Chondrocyte (in vitro differentiated cells): ENCODE measurements at regions not wholly inside any gene's neighbourhood (a gene's known extent, or its start where the extent isn't known, plus 50 kb on each side); places are given as distances from the start of the nearest gene placed in this dataset.

Source experiments
- DNase-seq: peaks from one replicate; pipeline ENCODE4 v3.0.0; 2021; ENCODE audit warnings: mixed read lengths, low spot score
- H3K27ac Mint-ChIP-seq: one replicate; pipeline ENCODE4 v1.8.0; 2021; ENCODE audit warnings: mild to moderate bottlenecking, moderate library complexity, mixed read lengths; ENCODE audit not compliant: unreplicated experiment
- H3K27me3 Mint-ChIP-seq: 2 replicates; pipeline ENCODE4 v1.8.0; 2021; ENCODE audit warnings: low read depth, mixed read lengths
- H3K36me3 Mint-ChIP-seq: 2 replicates; pipeline ENCODE4 v1.8.0; 2021; ENCODE audit warnings: low read depth, mixed read lengths
- H3K4me1 Mint-ChIP-seq: 2 replicates; pipeline ENCODE4 v1.8.0; 2021; ENCODE audit warnings: low read depth, mild to moderate bottlenecking, mixed read lengths
- H3K4me3 Mint-ChIP-seq: one replicate; pipeline ENCODE4 v1.8.0; 2021; ENCODE audit warnings: mild to moderate bottlenecking, moderate library complexity, mixed read lengths; ENCODE audit not compliant: unreplicated experiment
- H3K9me3 Mint-ChIP-seq: 2 replicates; pipeline ENCODE4 v1.8.0; 2021; ENCODE audit warnings: low read depth, mixed read lengths
- CTCF ChIP-seq: fragments of 200-600 bp; sonication (generic); IDR thresholded peaks from 2 replicates; pipeline ENCODE4 v1.5.0; 2021; ENCODE audit warnings: antibody characterized with exemption, mild to moderate bottlenecking, moderate library complexity

DNA sequence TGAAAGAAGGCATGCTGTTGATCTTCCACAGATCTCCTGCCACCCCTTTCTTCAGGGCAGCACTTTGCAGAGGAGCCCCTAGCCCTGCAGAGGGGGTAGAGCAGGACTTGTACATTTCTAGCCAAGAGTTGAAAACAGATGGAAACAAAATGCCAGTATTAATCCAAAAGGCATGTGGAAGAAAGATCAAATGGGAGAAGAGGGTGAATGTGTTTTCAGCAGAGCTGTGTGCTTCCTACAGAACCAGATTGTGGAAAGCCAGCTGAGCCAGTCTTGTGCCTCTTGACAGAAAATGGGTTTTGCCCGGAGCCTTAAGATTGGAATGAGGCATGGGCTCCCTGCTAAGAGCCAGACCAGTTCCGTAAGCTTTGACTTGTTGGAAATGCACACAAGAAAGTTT lies 105.2 kb upstream of the TSPAN2 start:
- DNase-seq, result no peak
- Mint-ChIP-seq H3K4me3 (no peak overlapping the region), H3K4me1 (peaks cover 44% of the 10 kb centered on the region), H3K36me3 (no peaks in the 10 kb centered on the region), H3K9me3 (no peaks in the 10 kb centered on the region), H3K27me3 (no peaks in the 10 kb centered on the region), H3K27ac (no peak overlapping the region)
- no peak for TF ChIP-seq CTCF

GRCh38 chr1:115193046-115193828 lies 103.9 kb upstream of the TSPAN2 start:
- Mint-ChIP-seq H3K27ac (no peak overlapping the region), H3K9me3 (no peaks in the 10 kb centered on the region), H3K36me3 (no peaks in the 10 kb centered on the region), H3K27me3 (no peaks in the 10 kb centered on the region), H3K4me3 (no peak overlapping the region), H3K4me1 (peaks cover 50% of the 10 kb centered on the region)
- no peak for DNase-seq
- TF ChIP-seq CTCF, result no peak

DNA sequence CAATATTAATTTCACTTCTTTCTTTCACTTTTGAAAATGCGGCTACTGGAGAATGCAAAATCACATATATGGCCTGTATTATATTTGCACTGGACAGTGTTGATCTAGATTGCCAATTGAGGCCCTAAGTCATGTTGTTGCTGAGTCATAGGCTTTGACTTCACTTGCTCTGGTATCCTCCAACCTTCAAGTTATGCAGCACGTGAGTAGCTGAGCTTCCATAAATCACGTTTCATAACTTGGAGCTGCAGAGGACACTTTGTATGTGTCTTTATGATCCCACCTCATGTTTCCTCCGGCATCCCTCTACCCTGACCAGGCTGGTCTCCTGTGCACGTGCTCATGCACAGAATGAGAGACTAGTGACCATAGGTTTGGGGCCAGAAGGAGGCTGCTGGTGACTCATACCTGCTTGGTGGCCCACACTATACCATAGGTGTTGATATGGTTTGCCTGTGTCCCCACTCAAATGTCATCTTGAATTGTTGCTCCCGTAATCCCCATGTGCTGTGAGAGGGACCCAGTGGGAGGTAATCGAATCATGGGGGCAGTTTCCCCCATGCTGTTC lies 103.0 kb upstream of the TSPAN2 start:
- DNase-seq, result no peak

DNA sequence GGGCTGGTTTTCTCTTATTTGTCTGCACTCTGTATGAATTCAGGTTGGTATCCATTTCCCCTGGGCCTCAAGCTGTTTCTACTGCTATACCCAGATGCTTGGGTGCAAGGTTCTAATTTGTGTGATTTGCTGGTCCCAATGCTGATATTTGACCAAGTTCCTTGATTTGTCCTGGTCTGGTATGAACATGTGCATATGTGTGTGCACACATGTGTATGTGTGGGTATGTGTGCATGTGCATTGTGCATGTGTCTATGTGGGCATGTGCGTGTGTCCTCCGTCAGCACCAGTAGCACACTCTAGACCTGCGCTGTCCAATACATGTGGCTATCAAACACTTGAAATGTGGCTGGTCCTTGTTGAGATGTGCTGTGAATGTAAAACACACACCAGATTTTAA lies 102.4 kb upstream of the TSPAN2 start:
- Mint-ChIP-seq H3K27ac (no peak overlapping the region), H3K27me3 (no peaks in the 10 kb centered on the region), H3K4me3 (no peak overlapping the region), H3K36me3 (no peaks in the 10 kb centered on the region), H3K9me3 (no peaks in the 10 kb centered on the region), H3K4me1 (peaks cover 52% of the 10 kb centered on the region)
- no peak for TF ChIP-seq CTCF
- no peak for DNase-seq

More for the DNA sequence above, 103.0 kb upstream of the TSPAN2 start:
- no peaks in the 10 kb centered on the region for H3K36me3 Mint-ChIP-seq
- H3K9me3 Mint-ChIP-seq, result no peaks in the 10 kb centered on the region
- H3K4me3 Mint-ChIP-seq, result no peak overlapping the region
- peak overlapping the region; percentile 12 for H3K27ac Mint-ChIP-seq
- no peak for TF ChIP-seq CTCF
- H3K4me1 Mint-ChIP-seq, result peaks cover 51% of the 10 kb centered on the region
- H3K27me3 Mint-ChIP-seq, result no peaks in the 10 kb centered on the region

DNA sequence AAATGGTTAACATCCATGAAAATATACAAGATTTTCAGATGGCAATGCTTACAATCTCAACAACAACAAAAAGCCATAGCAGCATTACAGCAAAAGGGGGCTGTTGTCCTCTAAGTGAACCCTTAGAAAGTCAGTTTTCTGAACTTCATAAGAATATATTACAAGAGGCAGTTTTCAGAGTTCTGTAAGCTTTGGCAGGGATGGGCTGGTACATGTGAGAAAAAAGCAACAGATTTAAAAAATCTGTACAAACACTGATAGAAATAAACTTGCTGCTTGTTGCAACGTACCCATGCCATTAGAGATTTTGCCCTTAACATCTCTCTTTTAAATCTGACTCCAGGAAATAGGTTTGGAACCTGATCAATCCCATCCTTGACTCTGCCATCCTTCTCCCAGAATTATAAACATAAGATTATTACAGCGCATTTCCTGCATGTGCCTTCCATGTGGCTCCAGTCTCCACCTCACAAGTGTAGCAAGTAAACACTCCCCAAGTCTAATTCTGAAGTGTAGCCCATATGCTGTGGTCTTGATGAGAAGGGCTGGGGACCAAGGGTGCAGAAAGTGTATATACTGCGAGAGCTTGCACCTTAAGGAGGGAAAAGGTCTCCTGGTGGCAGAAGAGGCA lies 101.4 kb upstream of the TSPAN2 start:
- Mint-ChIP-seq H3K4me3 (no peak overlapping the region), H3K4me1 (peaks cover 53% of the 10 kb centered on the region), H3K27ac (peak overlapping the region; percentile 94), H3K27me3 (no peaks in the 10 kb centered on the region), H3K9me3 (no peaks in the 10 kb centered on the region), H3K36me3 (no peaks in the 10 kb centered on the region)
- TF ChIP-seq CTCF, result no peak
- no peak for DNase-seq
